HG03025 (cell line): ENCODE measurements at regions not wholly inside any gene's neighbourhood (a gene's known extent, or its start where the extent isn't known, plus 50 kb on each side); places are given as distances from the start of the nearest gene placed in this dataset.

Source experiments
- ATAC-seq: cut with Tn5 transposase; IDR thresholded peaks from one replicate; pipeline ENCODE4 v1.9.1; 2021; ENCODE audit warnings: mild to moderate bottlenecking, moderate library complexity; ENCODE audit not compliant: unreplicated experiment, low FRiP score

DNA sequence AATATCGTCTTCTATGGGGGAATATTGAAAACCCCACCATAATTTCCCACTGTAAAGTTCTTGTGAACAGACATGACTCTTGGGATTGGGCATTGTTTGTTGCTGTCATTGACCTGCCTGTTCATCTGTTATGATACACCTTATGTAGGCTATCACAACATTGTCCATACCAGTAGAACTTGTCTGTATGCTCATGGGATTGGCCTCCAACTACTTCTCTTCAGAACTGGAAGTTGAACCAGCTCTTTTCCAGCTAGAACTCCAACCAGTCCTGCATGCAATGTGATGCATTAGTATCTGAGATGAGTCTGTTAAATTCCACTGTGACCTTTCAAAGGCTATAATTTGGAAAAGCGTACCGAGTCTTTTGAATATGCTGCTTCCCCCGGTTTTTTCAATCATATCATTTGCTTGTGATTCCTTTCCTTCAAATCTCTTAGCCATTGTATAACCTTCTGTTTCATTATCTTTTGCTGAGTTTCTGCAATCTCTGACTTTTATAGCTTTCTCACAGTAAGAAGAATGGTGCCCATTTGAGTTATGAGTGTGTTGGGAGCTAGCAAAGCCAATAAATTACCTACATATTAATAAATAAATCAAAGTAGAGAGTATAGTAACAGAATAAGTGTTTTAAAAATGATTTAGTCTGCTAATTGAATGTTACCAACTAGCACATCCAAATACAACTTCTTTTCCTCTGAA is 101.9 kb downstream of the PLK2 start:
- no peak for ATAC-seq

- no peak for ATAC-seq
Observed at GRCh38 chr5:58357121-58357520, 102.8 kb downstream of the PLK2 start.

- no peak for ATAC-seq
Observed at GRCh38 chr5:58356662-58357061, 103.2 kb downstream of the PLK2 start.

DNA sequence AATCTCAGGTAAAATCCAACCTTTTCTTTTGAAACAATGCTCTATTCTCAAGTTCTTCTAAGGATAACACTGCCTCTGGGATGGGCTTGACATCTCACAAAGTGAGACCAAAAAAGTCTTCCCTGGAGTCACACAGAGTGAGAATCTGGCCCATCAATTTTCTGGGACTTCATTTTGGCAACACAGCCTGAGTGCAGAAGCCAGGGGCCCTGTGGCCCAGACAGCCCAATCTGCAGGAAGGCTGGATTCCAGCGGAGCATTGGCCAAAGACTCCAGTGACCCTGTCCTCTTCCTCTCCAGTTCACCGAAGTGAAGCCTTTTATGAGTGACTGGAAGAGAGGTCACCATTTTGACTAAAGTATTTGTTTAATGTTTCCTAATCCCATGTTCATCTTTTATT is 105.1 kb downstream of the PLK2 start:
- no peak for ATAC-seq

- ATAC-seq, result no peak
Observed at GRCh38 chr5:58353992-58354391, 105.9 kb downstream of the PLK2 start.

DNA sequence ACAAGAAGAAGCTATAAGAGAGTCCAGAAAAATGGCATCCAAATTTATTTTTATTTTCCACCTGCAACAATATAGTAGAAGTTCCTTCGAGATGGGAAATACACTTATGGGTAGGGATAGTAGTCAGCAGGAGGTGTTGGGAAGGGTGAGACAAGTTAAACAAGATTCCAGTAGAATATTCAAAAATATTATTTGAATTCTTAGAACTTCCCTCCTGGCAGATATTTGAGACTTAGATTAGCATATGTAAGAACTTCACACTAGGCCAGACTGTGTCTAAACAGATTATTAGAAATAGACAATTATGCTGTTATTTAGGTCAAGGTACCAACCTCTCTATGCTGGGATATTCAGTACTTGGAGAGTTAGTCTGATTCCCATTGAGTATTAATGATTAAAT is 108.7 kb downstream of the PLK2 start:
- ATAC-seq, result no peak

GRCh38 chr5:58348996-58349728 is 110.7 kb downstream of the PLK2 start:
- no peak for ATAC-seq

GRCh38 chr5:58346041-58346440 is 113.8 kb downstream of the PLK2 start:
- ATAC-seq, result no peak

- ATAC-seq, result no peak
Observed at GRCh38 chr5:58341476-58341875, 118.4 kb downstream of the PLK2 start.

DNA sequence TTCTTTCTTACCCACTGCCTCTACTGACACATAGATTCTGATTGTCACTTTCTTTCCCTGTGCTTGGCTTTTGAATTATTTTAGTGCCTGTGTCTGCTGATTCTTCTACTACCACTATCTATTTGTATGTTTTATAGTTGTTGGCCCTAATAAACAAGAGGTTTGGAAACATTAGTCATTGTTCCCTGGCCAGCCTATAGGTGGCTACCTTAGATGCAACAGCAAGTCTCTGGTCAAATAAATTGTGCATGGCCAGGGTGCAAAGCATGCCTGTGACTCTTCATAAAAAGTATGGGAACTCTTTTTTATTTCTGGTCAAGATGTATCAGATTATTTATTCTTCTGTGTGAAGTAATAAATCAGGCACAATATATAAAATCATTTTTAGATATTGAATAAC is 124.4 kb downstream of the PLK2 start:
- no peak for ATAC-seq

- ATAC-seq, result no peak
Observed at GRCh38 chr5:58334035-58334434, 125.9 kb downstream of the PLK2 start.

DNA sequence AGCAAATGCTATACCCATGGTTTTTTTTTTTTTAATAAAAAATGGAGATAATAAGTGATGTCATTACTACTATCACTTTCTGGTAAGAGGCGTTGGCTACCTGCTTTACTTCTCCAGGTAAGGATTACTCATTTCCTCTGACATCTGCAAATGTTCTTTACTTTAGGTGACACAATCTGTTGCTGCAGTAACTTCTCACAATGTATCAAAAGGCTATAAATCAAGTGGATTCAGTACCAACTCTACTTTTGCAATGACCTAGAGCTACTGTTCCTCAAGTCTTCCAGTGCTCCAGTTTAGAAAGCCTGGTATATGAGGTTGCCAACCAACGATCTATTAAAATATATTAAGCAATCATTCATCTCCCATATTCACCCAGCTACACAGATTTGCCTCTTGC is 129.1 kb downstream of the PLK2 start:
- no peak for ATAC-seq

- no peak for ATAC-seq
Observed at GRCh38 chr5:58327289-58327688, 132.6 kb downstream of the PLK2 start.

GRCh38 chr5:58326022-58326421 is 133.9 kb downstream of the PLK2 start:
- no peak for ATAC-seq

GRCh38 chr5:58322453-58322852 is 137.4 kb downstream of the PLK2 start:
- ATAC-seq, result no peak

DNA sequence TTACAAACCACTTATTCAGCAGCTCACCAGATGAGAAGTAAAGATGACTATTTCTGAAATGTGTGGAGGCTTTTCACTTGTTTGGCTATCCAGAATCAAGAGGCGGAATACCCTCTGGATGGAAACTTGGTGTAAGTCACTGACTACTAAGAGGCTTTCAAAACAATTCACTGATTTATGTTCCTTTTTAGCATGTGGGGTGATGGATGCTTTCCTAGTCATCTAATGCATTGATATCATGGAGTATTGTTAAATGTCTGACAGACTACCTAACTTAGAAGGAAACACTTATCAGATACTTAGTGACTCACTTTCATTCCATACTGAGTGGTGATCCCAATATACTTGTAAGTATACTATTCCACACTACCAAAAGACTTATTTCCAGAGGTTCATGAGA is 141.4 kb downstream of the PLK2 start:
- no peak for ATAC-seq

GRCh38 chr5:58317808-58318207 is 142.1 kb downstream of the PLK2 start:
- no peak for ATAC-seq

GRCh38 chr5:58317009-58317408 is 142.9 kb downstream of the PLK2 start:
- no peak for ATAC-seq

GRCh38 chr5:58315794-58316193 is 144.1 kb downstream of the PLK2 start:
- no peak for ATAC-seq

- no peak for ATAC-seq
Observed at GRCh38 chr5:58314356-58315210, 145.3 kb downstream of the PLK2 start.

GRCh38 chr5:58312299-58312698 is 147.6 kb downstream of the PLK2 start:
- no peak for ATAC-seq
